Activated T-cell treated with anti-CD3 and anti-CD28 coated beads, Interleukin-2, amount 50 U/mL, for 72 hours (primary cell): ENCODE measurements at regions not wholly inside any gene's neighbourhood (a gene's known extent, or its start where the extent isn't known, plus 50 kb on each side); places are given as distances from the start of the nearest gene placed in this dataset.

Experiments
- ATAC-seq, 2 donors: fragments of 150-1000 bp; cut with Tn5 transposase; replicated peaks in 1 of 2; 2 replicates each; pipeline ENCODE4 v1.10.0; 2021; ENCODE audit warnings: moderate library complexity in 2 of 2, mild to moderate bottlenecking in 1 of 2
- DNase-seq, 2 donors: peaks; one replicate each; pipeline ENCODE4 v3.0.0; 2021 to 2022; ENCODE audit warnings: mixed read lengths in 1 of 2
- H3K27ac Mint-ChIP-seq: one replicate; pipeline ENCODE4 v1.8.0; 2022; ENCODE audit warnings: mild to moderate bottlenecking, moderate library complexity, mixed read lengths
- H3K27me3 Mint-ChIP-seq: one replicate; pipeline ENCODE4 v1.8.0; 2022; ENCODE audit warnings: low read depth, mixed read lengths
- H3K36me3 Mint-ChIP-seq, 2 donors: one replicate each; pipeline ENCODE4 v1.8.0; 2022; ENCODE audit warnings: mixed read lengths in 2 of 2, mild to moderate bottlenecking in 1 of 2; ENCODE audit not compliant: insufficient read depth in 2 of 2
- H3K4me1 Mint-ChIP-seq: one replicate; pipeline ENCODE4 v1.8.0; 2022; ENCODE audit warnings: low read depth, mixed read lengths
- H3K4me3 Mint-ChIP-seq, 2 donors: one replicate each; pipeline ENCODE4 v1.8.0; 2022; ENCODE audit warnings: mild to moderate bottlenecking in 2 of 2, mixed read lengths in 2 of 2, moderate library complexity in 2 of 2
- H3K9me3 Mint-ChIP-seq, 2 donors: one replicate each; pipeline ENCODE4 v1.8.0; 2022; ENCODE audit warnings: mixed read lengths in 2 of 2

GRCh38 chr15:52984507-52984906 lies 194.4 kb upstream of the ONECUT1 start:
- Mint-ChIP-seq H3K27me3 (no peaks in the 10 kb centered on the region), H3K27ac (no peak overlapping the region)

GRCh38 chr15:52980446-52980845 lies 190.3 kb upstream of the ONECUT1 start:
- ATAC-seq, result no peak
- no peaks in the 10 kb centered on the region for H3K36me3 Mint-ChIP-seq
- no peak overlapping the region for H3K27ac Mint-ChIP-seq
- no peaks in the 10 kb centered on the region for H3K4me1 Mint-ChIP-seq
- H3K27me3 Mint-ChIP-seq, result no peaks in the 10 kb centered on the region
- H3K9me3 Mint-ChIP-seq, result no peaks in the 10 kb centered on the region
- no peak overlapping the region for H3K4me3 Mint-ChIP-seq
- no peak for DNase-seq

More at GRCh38 chr15:52984507-52984906, 194.4 kb upstream of the ONECUT1 start:
- no peak overlapping the region for H3K4me3 Mint-ChIP-seq
- DNase-seq (no peak), ATAC-seq (no peak)
- no peaks in the 10 kb centered on the region for H3K9me3 Mint-ChIP-seq
- H3K4me1 Mint-ChIP-seq, result no peaks in the 10 kb centered on the region
- no peaks in the 10 kb centered on the region for H3K36me3 Mint-ChIP-seq

GRCh38 chr15:52976516-52977075 lies 186.5 kb upstream of the ONECUT1 start:
- Mint-ChIP-seq H3K9me3 (no peaks in the 10 kb centered on the region), H3K4me1 (no peaks in the 10 kb centered on the region), H3K27me3 (peaks cover 4% of the 10 kb centered on the region), H3K27ac (no peak overlapping the region), H3K36me3 (no peaks in the 10 kb centered on the region), H3K4me3 (no peak overlapping the region)
- DNase-seq (no peak), ATAC-seq (no peak)

GRCh38 chr15:52975941-52976449 lies 185.9 kb upstream of the ONECUT1 start:
- no peak for ATAC-seq
- no peak overlapping the region for H3K4me3 Mint-ChIP-seq
- H3K36me3 Mint-ChIP-seq, result no peaks in the 10 kb centered on the region

GRCh38 chr15:52963865-52964264 lies 173.7 kb upstream of the ONECUT1 start:
- no peak overlapping the region for H3K4me3 Mint-ChIP-seq
- H3K36me3 Mint-ChIP-seq, result peaks cover 0 to 1% of the 10 kb centered on the region in 2 donors
- ATAC-seq (no peak), DNase-seq (no peak)
- H3K4me1 Mint-ChIP-seq, result no peaks in the 10 kb centered on the region
- H3K9me3 Mint-ChIP-seq, result no peaks in the 10 kb centered on the region
- peaks cover 7% of the 10 kb centered on the region for H3K27me3 Mint-ChIP-seq
- no peak overlapping the region for H3K27ac Mint-ChIP-seq

More at GRCh38 chr15:52975941-52976449, 185.9 kb upstream of the ONECUT1 start:
- Mint-ChIP-seq H3K27ac (no peak overlapping the region), H3K27me3 (peaks cover 8% of the 10 kb centered on the region), H3K9me3 (no peaks in the 10 kb centered on the region), H3K4me1 (no peaks in the 10 kb centered on the region)
- no peak for DNase-seq

- Mint-ChIP-seq H3K4me3 (no peak overlapping the region), H3K4me1 (no peaks in the 10 kb centered on the region), H3K9me3 (no peaks in the 10 kb centered on the region), H3K36me3 (peaks cover 0 to 1% of the 10 kb centered on the region in 2 donors), H3K27ac (no peak overlapping the region), H3K27me3 (no peaks in the 10 kb centered on the region)
- DNase-seq, result no peak
- ATAC-seq, result no peak
Observed at GRCh38 chr15:52960283-52960682, 170.1 kb upstream of the ONECUT1 start.

- Mint-ChIP-seq H3K4me1 (no peaks in the 10 kb centered on the region), H3K4me3 (no peak overlapping the region), H3K36me3 (no peaks in the 10 kb centered on the region), H3K27ac (no peak overlapping the region), H3K27me3 (peaks cover 4% of the 10 kb centered on the region), H3K9me3 (peaks cover 0 to 2% of the 10 kb centered on the region in 2 donors)
- ATAC-seq (no peak), DNase-seq (no peak)
Observed at GRCh38 chr15:52943746-52944145, 153.6 kb upstream of the ONECUT1 start.

GRCh38 chr15:52936489-52936888 lies 146.4 kb upstream of the ONECUT1 start:
- H3K36me3 Mint-ChIP-seq, result no peaks in the 10 kb centered on the region
- DNase-seq (no peak), ATAC-seq (no peak)
- no peak overlapping the region for H3K4me3 Mint-ChIP-seq
- H3K27ac Mint-ChIP-seq, result no peak overlapping the region
- H3K4me1 Mint-ChIP-seq, result no peaks in the 10 kb centered on the region
- H3K27me3 Mint-ChIP-seq, result peaks cover 4% of the 10 kb centered on the region
- H3K9me3 Mint-ChIP-seq, result peaks cover 0 to 5% of the 10 kb centered on the region in 2 donors

GRCh38 chr15:52925130-52925529 lies 135.0 kb upstream of the ONECUT1 start:
- no peak for ATAC-seq
- Mint-ChIP-seq H3K4me1 (no peaks in the 10 kb centered on the region), H3K27me3 (peaks cover 5% of the 10 kb centered on the region), H3K36me3 (peaks cover 0 to 2% of the 10 kb centered on the region in 2 donors), H3K27ac (no peak overlapping the region), H3K9me3 (no peaks in the 10 kb centered on the region), H3K4me3 (no peak overlapping the region)
- DNase-seq, result no peak

GRCh38 chr15:52924630-52925029 lies 134.5 kb upstream of the ONECUT1 start:
- no peak overlapping the region for H3K4me3 Mint-ChIP-seq
- H3K9me3 Mint-ChIP-seq, result no peaks in the 10 kb centered on the region
- ATAC-seq (no peak), DNase-seq (no peak)
- peaks cover 5% of the 10 kb centered on the region for H3K27me3 Mint-ChIP-seq
- no peaks in the 10 kb centered on the region for H3K4me1 Mint-ChIP-seq
- no peaks in the 10 kb centered on the region for H3K36me3 Mint-ChIP-seq
- no peak overlapping the region for H3K27ac Mint-ChIP-seq

- no peak overlapping the region for H3K4me3 Mint-ChIP-seq
- no peaks in the 10 kb centered on the region for H3K36me3 Mint-ChIP-seq
- no peak overlapping the region for H3K27ac Mint-ChIP-seq
- no peak for DNase-seq
- no peaks in the 10 kb centered on the region for H3K4me1 Mint-ChIP-seq
- peaks cover 5% of the 10 kb centered on the region for H3K27me3 Mint-ChIP-seq
- H3K9me3 Mint-ChIP-seq, result no peaks in the 10 kb centered on the region
- ATAC-seq, result no peak
Observed at GRCh38 chr15:52923626-52924025, 133.5 kb upstream of the ONECUT1 start.

- Mint-ChIP-seq H3K4me1 (no peaks in the 10 kb centered on the region), H3K27ac (no peak overlapping the region), H3K36me3 (no peaks in the 10 kb centered on the region), H3K9me3 (no peaks in the 10 kb centered on the region), H3K4me3 (no peak overlapping the region), H3K27me3 (peaks cover 5% of the 10 kb centered on the region)
- DNase-seq (no peak), ATAC-seq (no peak)
Observed at GRCh38 chr15:52922871-52923270, 132.7 kb upstream of the ONECUT1 start.

- H3K27me3 Mint-ChIP-seq, result no peaks in the 10 kb centered on the region
- H3K27ac Mint-ChIP-seq, result no peak overlapping the region
- DNase-seq (no peak), ATAC-seq (no peak)
- H3K36me3 Mint-ChIP-seq, result no peaks in the 10 kb centered on the region
- no peaks in the 10 kb centered on the region for H3K9me3 Mint-ChIP-seq
- no peaks in the 10 kb centered on the region for H3K4me1 Mint-ChIP-seq
- H3K4me3 Mint-ChIP-seq, result no peak overlapping the region
Observed at GRCh38 chr15:52912172-52912571, 122.0 kb upstream of the ONECUT1 start.

GRCh38 chr15:52893338-52893737 lies 103.2 kb upstream of the ONECUT1 start:
- Mint-ChIP-seq H3K27me3 (peaks cover 6% of the 10 kb centered on the region), H3K36me3 (no peaks in the 10 kb centered on the region), H3K27ac (no peak overlapping the region), H3K4me1 (no peaks in the 10 kb centered on the region), H3K4me3 (no peak overlapping the region), H3K9me3 (no peaks in the 10 kb centered on the region)
- no peak for DNase-seq
- ATAC-seq, result no peak
